HL-60 (cell line): ENCODE measurements at regions not wholly inside any gene's neighbourhood (a gene's known extent, or its start where the extent isn't known, plus 50 kb on each side); places are given as distances from the start of the nearest gene placed in this dataset.

Source experiments
- CTCF ChIP-seq: IDR thresholded peaks from one replicate; pipeline ENCODE4 v1.5.1; 2011; ENCODE audit warnings: low read length, control low read depth, inconsistent platforms; ENCODE audit not compliant: insufficient read depth
- GABPA ChIP-seq: IDR thresholded peaks from 2 replicates; pipeline ENCODE4 v1.6.1; 2012; ENCODE audit warnings: low read depth
- POLR2AphosphoS5 ChIP-seq: IDR thresholded peaks from 2 replicates; pipeline ENCODE4 v1.6.1; 2012; ENCODE audit warnings: low read depth
- TF ChIP-seq, protein P1 (sequence below): IDR thresholded peaks from 2 replicates; pipeline ENCODE4 v1.6.1; 2012; ENCODE audit warnings: low read depth; ENCODE audit not compliant: insufficient replicate concordance

DNA sequence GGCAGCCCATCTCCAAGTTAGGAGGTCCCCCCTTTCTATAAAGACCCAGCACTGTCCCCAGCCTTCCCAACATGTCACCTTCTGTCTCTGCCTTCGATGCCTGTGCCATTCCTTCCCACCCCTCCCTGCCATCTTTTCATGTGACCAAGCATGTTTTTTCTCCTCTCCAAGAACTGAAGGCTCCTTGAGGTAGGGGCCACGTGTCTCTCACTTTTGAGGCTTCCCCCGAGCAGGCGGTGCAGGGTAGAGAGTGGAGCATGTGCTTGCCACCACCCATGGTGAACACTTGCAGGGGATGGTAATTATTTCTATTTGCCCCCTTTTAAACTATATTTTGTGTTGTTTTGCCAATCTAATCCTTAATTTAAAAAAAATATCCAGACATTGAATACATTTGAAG, 168.4 kb downstream of the ACKR3 start:
- TF ChIP-seq CTCF (no peak), GABPA (no peak), POLR2AphosphoS5 (no peak)
- TF ChIP-seq, protein P1, sequence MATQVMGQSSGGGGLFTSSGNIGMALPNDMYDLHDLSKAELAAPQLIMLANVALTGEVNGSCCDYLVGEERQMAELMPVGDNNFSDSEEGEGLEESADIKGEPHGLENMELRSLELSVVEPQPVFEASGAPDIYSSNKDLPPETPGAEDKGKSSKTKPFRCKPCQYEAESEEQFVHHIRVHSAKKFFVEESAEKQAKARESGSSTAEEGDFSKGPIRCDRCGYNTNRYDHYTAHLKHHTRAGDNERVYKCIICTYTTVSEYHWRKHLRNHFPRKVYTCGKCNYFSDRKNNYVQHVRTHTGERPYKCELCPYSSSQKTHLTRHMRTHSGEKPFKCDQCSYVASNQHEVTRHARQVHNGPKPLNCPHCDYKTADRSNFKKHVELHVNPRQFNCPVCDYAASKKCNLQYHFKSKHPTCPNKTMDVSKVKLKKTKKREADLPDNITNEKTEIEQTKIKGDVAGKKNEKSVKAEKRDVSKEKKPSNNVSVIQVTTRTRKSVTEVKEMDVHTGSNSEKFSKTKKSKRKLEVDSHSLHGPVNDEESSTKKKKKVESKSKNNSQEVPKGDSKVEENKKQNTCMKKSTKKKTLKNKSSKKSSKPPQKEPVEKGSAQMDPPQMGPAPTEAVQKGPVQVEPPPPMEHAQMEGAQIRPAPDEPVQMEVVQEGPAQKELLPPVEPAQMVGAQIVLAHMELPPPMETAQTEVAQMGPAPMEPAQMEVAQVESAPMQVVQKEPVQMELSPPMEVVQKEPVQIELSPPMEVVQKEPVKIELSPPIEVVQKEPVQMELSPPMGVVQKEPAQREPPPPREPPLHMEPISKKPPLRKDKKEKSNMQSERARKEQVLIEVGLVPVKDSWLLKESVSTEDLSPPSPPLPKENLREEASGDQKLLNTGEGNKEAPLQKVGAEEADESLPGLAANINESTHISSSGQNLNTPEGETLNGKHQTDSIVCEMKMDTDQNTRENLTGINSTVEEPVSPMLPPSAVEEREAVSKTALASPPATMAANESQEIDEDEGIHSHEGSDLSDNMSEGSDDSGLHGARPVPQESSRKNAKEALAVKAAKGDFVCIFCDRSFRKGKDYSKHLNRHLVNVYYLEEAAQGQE, result no peak
